HL-60 (cell line): ENCODE measurements at regions not wholly inside any gene's neighbourhood (a gene's known extent, or its start where the extent isn't known, plus 50 kb on each side); places are given as distances from the start of the nearest gene placed in this dataset.

Source experiments
- CTCF ChIP-seq: IDR thresholded peaks from one replicate; pipeline ENCODE4 v1.5.1; 2011; ENCODE audit warnings: low read length, control low read depth, inconsistent platforms; ENCODE audit not compliant: insufficient read depth
- POLR2AphosphoS5 ChIP-seq: IDR thresholded peaks from 2 replicates; pipeline ENCODE4 v1.6.1; 2012; ENCODE audit warnings: low read depth
- SPI1 ChIP-seq: IDR thresholded peaks from 2 replicates; pipeline ENCODE4 v1.6.1; 2012; ENCODE audit warnings: low read depth, mild to moderate bottlenecking, borderline replicate concordance

GRCh38 chr1:30599721-30600120, 123.7 kb downstream of the MATN1 start:
- TF ChIP-seq CTCF (no peak), POLR2AphosphoS5 (no peak), SPI1 (no peak)
